Upper lobe of left lung (tissue), 4 donors: ENCODE measurements at regions not wholly inside any gene's neighbourhood (a gene's known extent, or its start where the extent isn't known, plus 50 kb on each side); places are given as distances from the start of the nearest gene placed in this dataset.

ENCODE experiments used
- CTCF ChIP-seq, 6 experiments: fragments of 450-650 bp in 4 of 6; fragments of 200-600 bp in 2 of 6; sonication (generic) in 2 of 6; IDR thresholded peaks; one replicate each; pipeline ENCODE4 v1.5.1; 2016 to 2019; ENCODE audit warnings: antibody characterized with exemption in 6 of 6
- POLR2A ChIP-seq, 4 donors: fragments of 450-650 bp; IDR thresholded peaks; one replicate each; pipeline ENCODE4 v1.5.1; 2016 to 2017; ENCODE audit warnings: antibody characterized with exemption in 4 of 4, mild to moderate bottlenecking in 2 of 4
- POLR2AphosphoS5 ChIP-seq, 2 donors: sonication (generic); formaldehyde crosslinking; IDR thresholded peaks; one replicate each; pipeline ENCODE4 v1.5.1; 2017; ENCODE audit warnings: antibody characterized with exemption in 2 of 2

- TF ChIP-seq CTCF (IDR thresholded peaks at IDR 0.05) (no peak), POLR2AphosphoS5 (IDR thresholded peaks at IDR 0.05) (no peak), POLR2A (IDR thresholded peaks at IDR 0.05) (no peak)
These were observed 265.2 kb upstream of the MSX2 start for GRCh38 chr5:174459071-174459702.
